ENCODE measurements at regions not wholly inside any gene's neighbourhood (a gene's known extent, or its start where the extent isn't known, plus 50 kb on each side); places are given as distances from the start of the nearest gene placed in this dataset.
A peak's percentile ranks its signal among the peaks of the same experiment; 100 is the strongest.

- TF ChIP-seq ZBTB33 (IDR thresholded peaks at IDR 0.05), result no peak
These were observed 82.6 kb downstream of the EN1 start (continued) for GRCh38 chr2:118764855-118765254.

- WGBS, result 20% methylated on average over 12 of the region's 12 CpGs
- peaks cover 0 to 12% (median 5%) of the 10 kb centered on the region in 4 donors for H3K27me3 ChIP-seq (ENCODE audit: control insufficient read depth in 4 of 4, insufficient read depth in 4 of 4, low read length in 3 of 4)
- H3K36me3 ChIP-seq (ENCODE audit: control insufficient read depth in 4 of 4, insufficient read depth in 3 of 4, low read depth in 1 of 4, low read length in 3 of 4), result no peaks in the 10 kb centered on the region
- no peaks in the 10 kb centered on the region for H3K9me3 ChIP-seq (ENCODE audit: control insufficient read depth in 4 of 4, low read length in 3 of 4)
- no peak for TF ChIP-seq SP1 (IDR thresholded peaks at IDR 0.05)
- TF ChIP-seq GABPA (IDR thresholded peaks at IDR 0.05 in 1 of 2, conservative IDR thresholded peaks at IDR 0.05 in 1 of 2), result no peak
- no peak for TF ChIP-seq JUND (IDR thresholded peaks at IDR 0.05)
- TF ChIP-seq RXRA (IDR thresholded peaks at IDR 0.05), result no peak
- no peak for TF ChIP-seq MAX (IDR thresholded peaks at IDR 0.05)
- no peak for TF ChIP-seq HNF4A (conservative IDR thresholded peaks at IDR 0.05)
- peak; percentile 30 for TF ChIP-seq CTCF (IDR thresholded peaks at IDR 0.05; ENCODE audit: low read depth, low read length, missing input control)
- no peak for TF ChIP-seq FOXA1 (IDR thresholded peaks at IDR 0.05)
- peak; percentile 39 to 64 for TF ChIP-seq RAD21 (IDR thresholded peaks at IDR 0.05)
- no peak for TF ChIP-seq REST (IDR thresholded peaks at IDR 0.05)
- no peak for TF ChIP-seq ATF3 (IDR thresholded peaks at IDR 0.05)
- H3K27ac ChIP-seq (ENCODE audit: low read depth in 1 of 2, low read length in 2 of 2), result no peak overlapping the region
- H3K4me3 ChIP-seq (ENCODE audit: low read depth in 1 of 3, low read length in 3 of 3), result no peak overlapping the region
- H3K9ac ChIP-seq (ENCODE audit: low read depth in 1 of 2, low read length in 2 of 2), result no peak overlapping the region
- no peak for DNase-seq (ENCODE audit: low spot score)
- H3K4me1 ChIP-seq (ENCODE audit: control insufficient read depth in 4 of 4, insufficient read depth in 4 of 4, low read length in 3 of 4), result no peaks in the 10 kb centered on the region
These were observed 83.7 kb downstream of the EN1 start for GRCh38 chr2:118763797-118764196.

GRCh38 chr2:118762290-118762689 lies 85.2 kb downstream of the EN1 start:
- no peaks in the 10 kb centered on the region for H3K9me3 ChIP-seq (ENCODE audit: control insufficient read depth in 4 of 4, low read length in 3 of 4)
- TF ChIP-seq SP1 (IDR thresholded peaks at IDR 0.05) (no peak), ZBTB33 (IDR thresholded peaks at IDR 0.05) (no peak), FOXA2 (IDR thresholded peaks at IDR 0.05) (no peak), RXRA (IDR thresholded peaks at IDR 0.05) (no peak), GABPA (IDR thresholded peaks at IDR 0.05 in 1 of 2, conservative IDR thresholded peaks at IDR 0.05 in 1 of 2) (no peak), CTCF (IDR thresholded peaks at IDR 0.05; ENCODE audit: low read depth, low read length, missing input control) (no peak), NR2F2 (IDR thresholded peaks at IDR 0.05) (no peak)
- DNase-seq (ENCODE audit: low spot score), result no peak
- H3K36me3 ChIP-seq (ENCODE audit: control insufficient read depth in 4 of 4, insufficient read depth in 3 of 4, low read depth in 1 of 4, low read length in 3 of 4), result no peaks in the 10 kb centered on the region
- H3K9ac ChIP-seq (ENCODE audit: low read depth in 1 of 2, low read length in 2 of 2), result no peak overlapping the region
- WGBS, result 71% methylated on average over 3 of the region's 3 CpGs
- no peak overlapping the region for H3K4me3 ChIP-seq (ENCODE audit: low read depth in 1 of 3, low read length in 3 of 3)
- no peak overlapping the region for H3K27ac ChIP-seq (ENCODE audit: low read depth in 1 of 2, low read length in 2 of 2)
- no peaks in the 10 kb centered on the region for H3K4me1 ChIP-seq (ENCODE audit: control insufficient read depth in 4 of 4, insufficient read depth in 4 of 4, low read length in 3 of 4)
- peaks cover 0 to 12% (median 5%) of the 10 kb centered on the region in 4 donors for H3K27me3 ChIP-seq (ENCODE audit: control insufficient read depth in 4 of 4, insufficient read depth in 4 of 4, low read length in 3 of 4)

All from liver (tissue), 8 donors.